ENCODE measurements at regions not wholly inside any gene's neighbourhood (a gene's known extent, or its start where the extent isn't known, plus 50 kb on each side); places are given as distances from the start of the nearest gene placed in this dataset.

- no peak overlapping the region for H3K4me3 ChIP-seq (ENCODE audit: low read length)
- no peak for DNase-seq (ENCODE audit: low read depth)
- no peak for TF ChIP-seq CTCF (conservative IDR thresholded peaks at IDR 0.05; ENCODE audit: low read depth, low read length)
Measured at GRCh38 chr4:181307824-181308223, 935.4 kb upstream of the TENM3 start.

GRCh38 chr4:181308476-181309312 is 934.5 kb upstream of the TENM3 start:
- no peak overlapping the region for H3K4me3 ChIP-seq (ENCODE audit: low read length)
- TF ChIP-seq CTCF (conservative IDR thresholded peaks at IDR 0.05; ENCODE audit: low read depth, low read length), result no peak
- DNase-seq (ENCODE audit: low read depth), result no peak

- DNase-seq (ENCODE audit: low read depth), result no peak
- no peak overlapping the region for H3K4me3 ChIP-seq (ENCODE audit: low read length)
- no peak for TF ChIP-seq CTCF (conservative IDR thresholded peaks at IDR 0.05; ENCODE audit: low read depth, low read length)
Measured at GRCh38 chr4:181312066-181312465, 931.1 kb upstream of the TENM3 start.

GRCh38 chr4:181319629-181320028 is 923.6 kb upstream of the TENM3 start:
- DNase-seq (ENCODE audit: low read depth), result no peak
- TF ChIP-seq CTCF (conservative IDR thresholded peaks at IDR 0.05; ENCODE audit: low read depth, low read length), result no peak

GRCh38 chr4:181323061-181323460 is 920.1 kb upstream of the TENM3 start:
- no peak overlapping the region for H3K4me3 ChIP-seq (ENCODE audit: low read length)

More at GRCh38 chr4:181319629-181320028, 923.6 kb upstream of the TENM3 start:
- no peak overlapping the region for H3K4me3 ChIP-seq (ENCODE audit: low read length)

GRCh38 chr4:181330654-181331201 is 912.5 kb upstream of the TENM3 start:
- TF ChIP-seq CTCF (conservative IDR thresholded peaks at IDR 0.05; ENCODE audit: low read depth, low read length), result no peak
- no peak overlapping the region for H3K4me3 ChIP-seq (ENCODE audit: low read length)
- DNase-seq (ENCODE audit: low read depth), result no peak

More at GRCh38 chr4:181323061-181323460, 920.1 kb upstream of the TENM3 start:
- no peak for DNase-seq (ENCODE audit: low read depth)
- TF ChIP-seq CTCF (conservative IDR thresholded peaks at IDR 0.05; ENCODE audit: low read depth, low read length), result no peak

GRCh38 chr4:181331214-181331613 is 912.0 kb upstream of the TENM3 start:
- no peak for TF ChIP-seq CTCF (conservative IDR thresholded peaks at IDR 0.05; ENCODE audit: low read depth, low read length)
- no peak for DNase-seq (ENCODE audit: low read depth)

More at GRCh38 chr4:181331214-181331613, 912.0 kb upstream of the TENM3 start:
- no peak overlapping the region for H3K4me3 ChIP-seq (ENCODE audit: low read length)

All from retinal pigment epithelial cell (primary cell).